GM12873 (cell line): ENCODE measurements at regions not wholly inside any gene's neighbourhood (a gene's known extent, or its start where the extent isn't known, plus 50 kb on each side); places are given as distances from the start of the nearest gene placed in this dataset.

Source experiments
- TF ChIP-seq, protein P1 (sequence below): IDR thresholded peaks from 2 replicates; pipeline ENCODE4 v1.5.1; 2012; ENCODE audit warnings: low read depth, mild to moderate bottlenecking, moderate library complexity, low read length, control low read depth; ENCODE audit not compliant: insufficient read depth; ENCODE audit errors: missing control alignments

DNA sequence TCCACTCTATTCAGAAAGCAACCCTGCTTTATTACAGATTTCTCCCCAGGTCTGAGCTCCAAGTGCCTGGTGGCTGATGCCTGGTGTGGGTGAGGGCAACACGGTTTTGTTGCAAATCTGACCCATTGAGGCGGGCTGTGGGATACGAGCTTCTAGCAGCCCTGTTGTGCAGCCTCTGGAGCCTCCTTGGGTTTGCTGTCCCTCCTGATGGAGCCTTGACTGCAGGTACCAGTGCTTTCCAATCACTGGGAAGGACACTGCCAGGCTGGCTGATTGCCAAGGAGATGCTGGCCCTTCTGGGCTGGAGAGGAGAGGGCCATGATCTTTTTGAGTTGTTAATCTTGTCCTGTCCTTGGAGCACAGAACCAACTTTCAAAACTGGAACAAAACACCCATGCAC, 151.0 kb upstream of the RGMA start:
- TF ChIP-seq, protein P1, sequence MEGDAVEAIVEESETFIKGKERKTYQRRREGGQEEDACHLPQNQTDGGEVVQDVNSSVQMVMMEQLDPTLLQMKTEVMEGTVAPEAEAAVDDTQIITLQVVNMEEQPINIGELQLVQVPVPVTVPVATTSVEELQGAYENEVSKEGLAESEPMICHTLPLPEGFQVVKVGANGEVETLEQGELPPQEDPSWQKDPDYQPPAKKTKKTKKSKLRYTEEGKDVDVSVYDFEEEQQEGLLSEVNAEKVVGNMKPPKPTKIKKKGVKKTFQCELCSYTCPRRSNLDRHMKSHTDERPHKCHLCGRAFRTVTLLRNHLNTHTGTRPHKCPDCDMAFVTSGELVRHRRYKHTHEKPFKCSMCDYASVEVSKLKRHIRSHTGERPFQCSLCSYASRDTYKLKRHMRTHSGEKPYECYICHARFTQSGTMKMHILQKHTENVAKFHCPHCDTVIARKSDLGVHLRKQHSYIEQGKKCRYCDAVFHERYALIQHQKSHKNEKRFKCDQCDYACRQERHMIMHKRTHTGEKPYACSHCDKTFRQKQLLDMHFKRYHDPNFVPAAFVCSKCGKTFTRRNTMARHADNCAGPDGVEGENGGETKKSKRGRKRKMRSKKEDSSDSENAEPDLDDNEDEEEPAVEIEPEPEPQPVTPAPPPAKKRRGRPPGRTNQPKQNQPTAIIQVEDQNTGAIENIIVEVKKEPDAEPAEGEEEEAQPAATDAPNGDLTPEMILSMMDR, result no peak

DNA sequence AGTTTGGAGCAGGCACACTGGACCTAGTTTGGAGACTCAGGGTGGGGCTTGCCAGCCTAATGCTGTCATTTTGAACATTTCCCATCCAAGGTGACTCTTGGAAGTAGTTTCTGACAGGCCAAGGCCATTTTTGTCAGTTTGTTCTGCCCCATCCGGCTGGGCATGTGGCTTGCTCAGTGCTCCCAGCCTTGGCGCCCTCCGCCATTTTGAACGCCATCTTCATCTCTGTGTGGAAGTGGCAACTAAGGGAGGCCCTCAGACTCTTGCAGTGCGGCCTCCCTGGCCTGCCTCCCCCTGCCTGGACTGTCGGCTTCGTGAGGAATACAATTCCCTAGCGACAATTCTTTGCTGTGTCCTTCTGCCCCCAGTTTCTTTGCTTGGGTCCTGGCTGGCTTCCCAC, 150.6 kb upstream of the RGMA start:
- TF ChIP-seq, protein P1, result no peak

DNA sequence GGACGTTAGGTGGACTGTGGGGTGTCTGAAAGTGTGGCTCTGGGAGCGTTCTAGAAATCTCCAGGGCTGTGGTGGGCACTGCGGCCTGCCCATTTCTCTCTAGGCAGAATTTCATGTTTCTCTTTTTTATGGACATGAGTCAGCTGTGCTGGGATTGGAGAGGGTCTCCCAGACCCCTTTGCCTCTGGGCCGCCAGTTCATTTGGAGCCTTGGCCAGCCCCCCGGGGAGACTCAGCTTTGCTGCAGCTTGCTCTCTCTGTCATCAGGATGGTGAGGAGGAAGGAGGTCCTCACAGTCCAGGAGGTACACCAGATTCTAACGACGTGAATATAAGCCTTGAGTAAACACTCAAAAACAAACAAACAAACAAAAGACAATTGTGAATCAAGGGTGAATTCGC, 149.6 kb upstream of the RGMA start:
- TF ChIP-seq, protein P1, result no peak

DNA sequence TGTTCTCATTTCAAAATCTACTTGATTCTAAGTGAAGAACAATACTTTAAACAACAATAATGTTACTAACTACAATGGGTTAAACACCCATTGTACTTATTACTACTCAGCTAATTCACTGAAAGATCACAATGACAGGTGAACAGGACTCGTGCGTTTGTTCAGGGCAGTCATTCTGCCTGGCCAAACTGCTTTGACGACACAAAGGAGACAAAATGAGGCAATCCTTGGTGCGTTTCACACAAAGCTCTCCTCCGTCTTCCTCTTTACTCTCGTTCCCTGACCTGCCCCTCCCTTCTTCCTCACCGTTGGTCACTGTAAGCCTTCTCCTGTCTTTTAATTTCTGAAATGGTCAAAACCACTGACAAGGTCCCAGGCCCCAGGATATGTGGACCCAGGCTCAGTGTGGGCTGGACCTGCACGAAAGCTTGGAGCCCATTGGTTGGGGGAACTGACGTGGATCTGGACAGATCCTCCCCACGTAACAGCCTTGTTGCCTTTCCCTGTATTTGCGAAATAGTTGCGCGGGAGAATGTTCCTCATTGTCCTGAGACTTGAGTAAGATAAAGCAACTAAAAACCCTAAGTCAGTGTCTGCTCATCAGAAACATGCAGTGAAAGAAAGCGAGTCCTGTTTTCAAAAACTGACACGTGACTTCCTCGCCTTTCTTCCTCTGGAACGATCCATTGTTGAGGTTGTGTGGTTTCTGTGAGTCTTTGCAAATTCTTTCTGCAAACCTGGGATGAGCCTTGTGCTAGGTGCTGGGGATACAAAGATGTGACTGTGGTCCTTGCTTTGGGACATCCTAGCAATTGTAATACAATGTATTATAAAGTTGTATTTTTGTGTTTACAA, 147.1 kb upstream of the RGMA start:
- TF ChIP-seq, protein P1, result no peak

DNA sequence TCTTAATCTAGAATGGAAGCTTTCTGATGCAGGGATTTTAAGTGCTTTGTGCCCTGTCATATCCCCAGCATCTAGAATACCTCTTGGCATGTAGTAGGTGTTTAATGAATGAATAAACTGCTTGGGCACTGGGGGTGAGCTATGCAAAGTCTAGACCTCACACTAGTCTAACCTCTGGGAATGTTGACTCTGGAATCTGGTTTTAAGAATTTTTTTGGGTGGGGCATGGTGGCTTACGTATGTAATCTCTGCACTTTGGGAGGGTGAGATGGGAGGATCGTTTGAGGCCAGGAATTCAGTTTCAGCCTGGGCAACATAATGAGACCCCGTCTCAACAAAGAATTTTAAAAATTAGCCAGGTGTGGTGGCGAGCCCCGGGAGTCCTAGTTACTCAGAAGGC, 146.3 kb upstream of the RGMA start:
- TF ChIP-seq, protein P1, result no peak

DNA sequence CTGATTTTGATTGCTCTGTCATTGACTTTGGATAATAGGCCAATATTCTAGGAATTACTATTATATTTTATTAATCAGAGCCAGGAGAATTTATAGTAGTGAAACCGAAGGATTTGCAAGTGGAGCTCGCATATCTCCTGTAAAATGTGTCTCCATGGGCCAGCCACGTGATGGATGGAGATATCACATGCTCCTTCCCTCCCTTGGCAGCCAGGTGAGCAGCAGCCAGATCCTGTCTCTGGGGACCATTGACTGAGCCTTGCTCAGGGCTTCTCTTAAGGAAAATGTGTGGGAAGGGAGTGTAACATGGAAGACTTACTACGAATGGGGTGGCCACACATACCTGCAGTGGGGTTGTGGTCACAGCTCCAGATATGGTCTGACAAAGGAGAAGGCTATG, 144.7 kb upstream of the RGMA start:
- TF ChIP-seq, protein P1, result no peak

DNA sequence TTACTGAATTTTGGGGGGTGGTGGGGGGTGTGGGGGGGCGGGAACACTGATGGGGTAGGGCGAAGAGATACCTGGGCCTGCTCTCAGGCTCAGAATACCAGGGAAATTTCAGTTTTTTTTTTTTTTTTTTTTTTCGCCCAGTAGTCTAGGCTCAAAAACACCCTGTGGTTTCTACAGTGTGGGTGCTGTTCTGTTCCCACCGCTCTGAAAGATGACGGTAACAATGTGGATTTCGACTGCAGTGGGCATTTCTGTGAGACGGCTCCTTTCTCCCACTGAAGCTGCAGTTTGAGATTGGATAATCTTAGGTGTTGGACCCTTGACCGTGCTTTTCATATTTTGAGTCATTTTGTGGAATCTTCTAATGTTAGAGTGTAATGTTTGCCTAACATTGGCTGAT, 143.8 kb upstream of the RGMA start:
- TF ChIP-seq, protein P1, result no peak
